ENCODE measurements at regions not wholly inside any gene's neighbourhood (a gene's known extent, or its start where the extent isn't known, plus 50 kb on each side); places are given as distances from the start of the nearest gene placed in this dataset.

DNA sequence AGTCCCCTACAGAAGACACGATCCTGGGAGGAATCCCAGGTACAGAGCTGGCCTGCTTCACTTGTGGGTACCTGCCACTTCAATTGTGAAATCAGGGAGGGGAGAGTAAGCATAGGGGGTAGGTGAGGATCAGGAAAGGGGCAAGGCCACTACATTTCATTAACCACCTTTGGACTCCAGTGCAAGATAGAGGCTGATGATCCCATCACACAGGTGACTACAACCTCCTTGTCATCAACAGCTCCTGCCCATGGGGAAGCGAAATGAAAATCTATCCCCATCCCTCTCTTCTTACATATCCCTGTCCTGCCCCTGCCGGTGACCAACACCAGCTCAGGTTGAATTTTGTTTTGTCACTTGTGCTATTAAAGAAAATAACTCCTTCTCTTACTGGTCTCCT lies 64.7 kb upstream of the VPREB1 start:
- TF ChIP-seq POLR2A (IDR thresholded peaks at IDR 0.05): no peak
- TF ChIP-seq, protein P1, sequence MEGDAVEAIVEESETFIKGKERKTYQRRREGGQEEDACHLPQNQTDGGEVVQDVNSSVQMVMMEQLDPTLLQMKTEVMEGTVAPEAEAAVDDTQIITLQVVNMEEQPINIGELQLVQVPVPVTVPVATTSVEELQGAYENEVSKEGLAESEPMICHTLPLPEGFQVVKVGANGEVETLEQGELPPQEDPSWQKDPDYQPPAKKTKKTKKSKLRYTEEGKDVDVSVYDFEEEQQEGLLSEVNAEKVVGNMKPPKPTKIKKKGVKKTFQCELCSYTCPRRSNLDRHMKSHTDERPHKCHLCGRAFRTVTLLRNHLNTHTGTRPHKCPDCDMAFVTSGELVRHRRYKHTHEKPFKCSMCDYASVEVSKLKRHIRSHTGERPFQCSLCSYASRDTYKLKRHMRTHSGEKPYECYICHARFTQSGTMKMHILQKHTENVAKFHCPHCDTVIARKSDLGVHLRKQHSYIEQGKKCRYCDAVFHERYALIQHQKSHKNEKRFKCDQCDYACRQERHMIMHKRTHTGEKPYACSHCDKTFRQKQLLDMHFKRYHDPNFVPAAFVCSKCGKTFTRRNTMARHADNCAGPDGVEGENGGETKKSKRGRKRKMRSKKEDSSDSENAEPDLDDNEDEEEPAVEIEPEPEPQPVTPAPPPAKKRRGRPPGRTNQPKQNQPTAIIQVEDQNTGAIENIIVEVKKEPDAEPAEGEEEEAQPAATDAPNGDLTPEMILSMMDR (IDR thresholded peaks at IDR 0.05): no peak

All from right lobe of liver (tissue), 4 donors.